ENCODE measurements at regions not wholly inside any gene's neighbourhood (a gene's known extent, or its start where the extent isn't known, plus 50 kb on each side); places are given as distances from the start of the nearest gene placed in this dataset.
"Not testable (repeated sequence)": the region's sequence is repeated elsewhere in the genome, so short reads cannot be mapped to it uniquely, and the experiment has no call there.

- no peak overlapping the region for H3K4me3 ChIP-seq (replicated peaks; ENCODE audit: low read depth, low read length)
- no peak for TF ChIP-seq CTCF (IDR thresholded peaks at IDR 0.05; ENCODE audit: low read length, missing control alignments)
- no peak for DNase-seq (ENCODE audit: low read depth)
These were observed 453.1 kb upstream of the MEF2C start for GRCh38 chr5:89336111-89336510.

DNA sequence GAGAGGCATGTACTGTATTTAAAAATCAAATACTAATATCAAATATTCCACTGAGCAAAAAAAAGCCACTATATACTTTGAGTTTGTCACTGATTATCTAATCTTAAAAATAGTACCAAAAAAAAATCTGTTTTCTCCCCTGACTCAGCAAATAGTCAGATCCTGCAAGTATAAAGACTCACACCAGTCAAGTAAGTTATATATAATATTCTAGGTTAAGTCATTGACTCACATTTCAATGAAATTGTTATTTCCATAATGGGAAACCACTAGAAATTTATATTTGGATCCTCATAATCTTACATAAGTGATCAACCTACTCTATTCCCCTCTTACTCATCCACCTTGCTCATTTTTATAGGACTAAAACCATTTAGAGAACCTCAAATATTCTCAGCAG is 447.2 kb upstream of the MEF2C start:
- no peak for DNase-seq (ENCODE audit: low read depth)
- no peak for TF ChIP-seq CTCF (IDR thresholded peaks at IDR 0.05; ENCODE audit: low read length, missing control alignments)
- H3K4me3 ChIP-seq (replicated peaks; ENCODE audit: low read depth, low read length): no peak overlapping the region

DNA sequence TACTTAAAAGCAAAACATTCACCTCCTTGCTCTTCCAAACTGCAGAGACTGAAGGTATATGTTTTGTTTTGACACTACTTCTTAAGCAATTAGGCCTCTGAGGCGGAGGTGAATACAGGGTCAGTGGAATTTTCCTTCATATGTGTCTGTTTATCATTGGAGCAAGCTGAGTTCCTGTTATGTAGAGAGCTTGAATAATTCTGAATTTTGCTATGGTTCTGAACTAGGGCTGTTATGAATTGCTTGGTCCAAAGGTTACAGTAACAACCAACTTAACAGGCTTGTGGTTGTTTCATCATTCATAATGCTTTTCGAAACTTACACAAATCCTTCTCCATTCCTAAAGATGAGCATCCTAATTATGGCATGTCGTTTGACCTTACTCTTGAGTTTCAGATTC is 444.6 kb upstream of the MEF2C start:
- no peak overlapping the region for H3K4me3 ChIP-seq (replicated peaks; ENCODE audit: low read depth, low read length)
- no peak for DNase-seq (ENCODE audit: low read depth)
- TF ChIP-seq CTCF (IDR thresholded peaks at IDR 0.05; ENCODE audit: low read length, missing control alignments): no peak

GRCh38 chr5:89324990-89325389 is 442.0 kb upstream of the MEF2C start:
- H3K4me3 ChIP-seq (replicated peaks; ENCODE audit: low read depth, low read length): no peak overlapping the region
- no peak for DNase-seq (ENCODE audit: low read depth)
- TF ChIP-seq CTCF (IDR thresholded peaks at IDR 0.05; ENCODE audit: low read length, missing control alignments): no peak

DNA sequence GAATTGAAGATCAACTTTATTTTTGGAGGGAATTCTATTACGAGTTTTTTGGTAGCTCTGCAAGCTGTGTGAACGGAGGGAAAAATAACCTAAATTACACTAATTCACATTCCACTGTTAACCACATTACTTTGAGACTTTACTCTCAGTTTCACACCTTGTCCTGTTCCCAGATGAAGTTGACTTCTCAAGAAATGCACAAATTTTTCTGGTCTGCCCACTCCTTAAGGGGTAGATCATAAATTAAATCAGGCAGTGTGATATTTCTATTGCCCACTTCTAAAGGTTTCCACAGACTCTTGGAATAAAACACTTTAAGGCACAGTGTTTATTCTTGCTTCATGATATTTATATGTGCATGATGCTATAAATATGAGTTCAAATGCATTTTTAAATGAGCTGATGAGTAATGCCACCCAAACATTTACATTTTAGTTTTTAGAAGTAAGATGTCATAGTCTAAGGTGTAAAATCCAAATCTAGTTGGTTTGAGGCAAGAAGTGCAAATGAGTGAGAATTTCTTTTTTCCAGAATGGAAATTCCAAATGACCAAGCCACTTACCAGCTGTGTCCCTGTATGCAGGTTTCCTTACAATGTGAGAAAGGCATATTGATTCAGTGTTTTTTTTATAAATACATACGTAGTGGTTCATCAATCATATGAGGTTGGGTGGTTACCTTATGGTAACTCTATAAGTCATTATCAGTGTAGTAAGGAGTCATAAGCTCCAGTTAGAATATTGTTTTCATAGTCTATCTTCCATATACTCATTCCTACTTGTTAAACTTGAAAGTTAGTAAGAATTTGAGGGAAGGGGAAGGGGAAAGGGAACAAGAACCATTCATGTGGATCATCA is 437.7 kb upstream of the MEF2C start:
- no peak for DNase-seq (ENCODE audit: low read depth)
- no peak for TF ChIP-seq CTCF (IDR thresholded peaks at IDR 0.05; ENCODE audit: low read length, missing control alignments)
- H3K4me3 ChIP-seq (replicated peaks; ENCODE audit: low read depth, low read length): no peak overlapping the region

DNA sequence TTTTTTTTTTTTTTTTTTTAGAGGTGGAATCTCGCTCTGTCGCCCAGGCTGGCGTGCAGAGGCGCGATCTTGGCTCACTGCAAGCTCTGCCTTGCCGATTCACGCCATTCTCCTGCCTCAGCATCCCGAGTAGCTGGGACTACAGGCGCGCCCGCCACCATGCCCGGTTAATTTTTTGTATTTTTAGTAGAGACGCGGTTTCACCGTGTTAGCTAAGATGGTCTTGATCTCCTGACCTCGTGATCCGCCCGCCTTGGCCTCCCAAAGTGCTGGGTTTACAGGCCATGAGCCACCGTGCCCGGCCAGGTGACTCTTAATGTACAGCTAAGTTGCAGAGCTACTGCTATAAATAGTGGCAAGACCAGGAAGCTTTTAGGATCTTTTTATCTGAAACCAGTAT is 434.9 kb upstream of the MEF2C start:
- not testable (repeated sequence) for H3K4me3 ChIP-seq (replicated peaks; ENCODE audit: low read depth, low read length); DNase-seq (ENCODE audit: low read depth)

GRCh38 chr5:89315286-89316100 is 432.5 kb upstream of the MEF2C start:
- TF ChIP-seq CTCF (IDR thresholded peaks at IDR 0.05; ENCODE audit: low read length, missing control alignments): no peak
- peak; percentile 5 for DNase-seq (ENCODE audit: low read depth)
- no peak overlapping the region for H3K4me3 ChIP-seq (replicated peaks; ENCODE audit: low read depth, low read length)

All from fibroblast of pulmonary artery (primary cell).